PC-3 (cell line): ENCODE measurements at regions not wholly inside any gene's neighbourhood (a gene's known extent, or its start where the extent isn't known, plus 50 kb on each side); places are given as distances from the start of the nearest gene placed in this dataset.

ENCODE experiments used
- ATAC-seq: fragments of 200-7000 bp; cut with Tn5 transposase; 2 replicates; pipeline ENCODE4 v1.9.1; 2020; ENCODE audit warnings: mild to moderate bottlenecking, moderate library complexity
- BruUV-seq: library from RNA; stranded (reverse); fragments of 400-500 nt; replicated peaks from 2 replicates; lab custom pipeline; 2021; lab: Mats Ljungman, UMichigan
- CTCF ChIA-PET: fragments of 300-600 bp; sonication (Branson Sonifier 250); formaldehyde crosslinking; loops from one replicate; lab custom pipeline; 2022; ENCODE audit warnings: antibody characterized with exemption; lab: Charles Lee
- POLR2A ChIA-PET: fragments of 300-600 bp; sonication (Branson Sonifier 250); formaldehyde crosslinking; loops from one replicate; lab custom pipeline; 2022; ENCODE audit warnings: antibody characterized with exemption; ENCODE audit not compliant: unreplicated experiment; lab: Charles Lee
- DNase-seq: peaks from one replicate; pipeline ENCODE4 v3.0.0-alpha.2; 2015
- H2AFZ ChIP-seq: fragments of 300-600 bp; sonication (generic); 2 replicates; pipeline ENCODE4 v1.6.0; 2016; ENCODE audit warnings: antibody characterized with exemption, low read length
- H3F3A ChIP-seq: fragments of 300-600 bp; sonication (generic); one replicate; pipeline ENCODE4 v1.6.0; 2017; ENCODE audit warnings: antibody characterized with exemption, low read length, control low read depth, mild to moderate bottlenecking; ENCODE audit not compliant: unreplicated experiment
- H3K27ac ChIP-seq: fragments of 300-600 bp; sonication (generic); 2 replicates; pipeline ENCODE4 v1.5.1; 2016; ENCODE audit warnings: mild to moderate bottlenecking, low read length
- H3K27me3 ChIP-seq: fragments of 300-600 bp; sonication (generic); 2 replicates; pipeline ENCODE4 v1.6.1; 2016; ENCODE audit warnings: low read length, mixed read lengths
- H3K36me3 ChIP-seq: fragments of 300-600 bp; sonication (generic); 2 replicates; pipeline ENCODE4 v1.6.1; 2016; ENCODE audit warnings: low read depth, mixed run types, low read length, mixed read lengths
- H3K4me1 ChIP-seq: fragments of 300-600 bp; sonication (generic); 2 replicates; pipeline ENCODE4 v1.5.1; 2016; ENCODE audit warnings: low read length; ENCODE audit not compliant: insufficient read depth
- H3K4me2 ChIP-seq: fragments of 300-600 bp; sonication (generic); 2 replicates; pipeline ENCODE4 v1.6.0; 2016; ENCODE audit warnings: low read length
- H3K4me3 ChIP-seq: fragments of 300-600 bp; sonication (generic); 2 replicates; pipeline ENCODE4 v1.5.1; 2016; ENCODE audit warnings: mild to moderate bottlenecking, low read length, mixed read lengths
- H3K79me2 ChIP-seq: fragments of 300-600 bp; sonication (generic); 2 replicates; pipeline ENCODE4 v1.6.1; 2017; ENCODE audit warnings: low read length, mixed read lengths
- H3K9ac ChIP-seq: fragments of 300-600 bp; sonication (generic); 2 replicates; pipeline ENCODE4 v1.6.0; 2016; ENCODE audit warnings: mild to moderate bottlenecking, low read length
- H3K9me2 ChIP-seq: fragments of 300-600 bp; sonication (generic); replicated peaks from 2 replicates; pipeline ENCODE4 v1.6.1; 2016; ENCODE audit warnings: mixed run types, low read length, mixed read lengths
- H3K9me3 ChIP-seq: fragments of 300-600 bp; sonication (generic); 2 replicates; pipeline ENCODE4 v1.6.1; 2016; ENCODE audit warnings: low read length, mixed read lengths
- H4K20me1 ChIP-seq: fragments of 300-600 bp; sonication (generic); 2 replicates; pipeline ENCODE4 v1.6.1; 2016; ENCODE audit warnings: low read length, mixed read lengths
- CTCF ChIP-seq: fragments of 300-600 bp; sonication (generic); conservative IDR thresholded peaks from 2 replicates; pipeline ENCODE4 v1.5.1; 2017; ENCODE audit warnings: antibody characterized with exemption, low read depth, mild to moderate bottlenecking, low read length
- EZH2 ChIP-seq: fragments of 300-600 bp; sonication (generic); IDR thresholded peaks from one replicate; pipeline ENCODE4 v1.6.1; 2017; ENCODE audit warnings: antibody characterized with exemption, mild to moderate bottlenecking, low read length; ENCODE audit not compliant: unreplicated experiment
- EZH2phosphoT487 ChIP-seq: fragments of 300-600 bp; sonication (generic); IDR thresholded peaks from 2 replicates; pipeline ENCODE4 v1.6.1; 2018; ENCODE audit warnings: mild to moderate bottlenecking, antibody characterized with exemption, low read length, borderline replicate concordance
- intact Hi-C: fragments of 100-400 bp; cut with micrococcal nuclease; formaldehyde crosslinking; loops from 2 replicates; pipeline ENCODE4 v1.9.0; 2023

- H3F3A ChIP-seq = no peaks in the 10 kb centered on the region
- BruUV-seq = no TSS peak
- no peak overlapping the region for H3K4me2 ChIP-seq
- no peak for ATAC-seq
- intact Hi-C loops = no loop called here
- no peaks in the 10 kb centered on the region for H3K9me3 ChIP-seq
- no peaks in the 10 kb centered on the region for H3K36me3 ChIP-seq
- ChIA-PET CTCF (no interaction called here), POLR2A (no interaction called here)
- no peak overlapping the region for H3K4me3 ChIP-seq
- H3K9ac ChIP-seq = no peak overlapping the region
- no peaks in the 10 kb centered on the region for H3K79me2 ChIP-seq
- H3K27me3 ChIP-seq = no peaks in the 10 kb centered on the region; the same call in 1 of the 2 replicates
- no peaks in the 10 kb centered on the region for H3K4me1 ChIP-seq
- H4K20me1 ChIP-seq = no peaks in the 10 kb centered on the region
- H2AFZ ChIP-seq = no peak overlapping the region
- no peak for DNase-seq
- TF ChIP-seq CTCF = no peak
- TF ChIP-seq EZH2phosphoT487 = no peak
- no peak overlapping the region for H3K27ac ChIP-seq
- H3K9me2 ChIP-seq = no peaks in the 10 kb centered on the region
Observed at GRCh38 chr11:127385071-127385470, 384.5 kb upstream of the KIRREL3 start.

DNA sequence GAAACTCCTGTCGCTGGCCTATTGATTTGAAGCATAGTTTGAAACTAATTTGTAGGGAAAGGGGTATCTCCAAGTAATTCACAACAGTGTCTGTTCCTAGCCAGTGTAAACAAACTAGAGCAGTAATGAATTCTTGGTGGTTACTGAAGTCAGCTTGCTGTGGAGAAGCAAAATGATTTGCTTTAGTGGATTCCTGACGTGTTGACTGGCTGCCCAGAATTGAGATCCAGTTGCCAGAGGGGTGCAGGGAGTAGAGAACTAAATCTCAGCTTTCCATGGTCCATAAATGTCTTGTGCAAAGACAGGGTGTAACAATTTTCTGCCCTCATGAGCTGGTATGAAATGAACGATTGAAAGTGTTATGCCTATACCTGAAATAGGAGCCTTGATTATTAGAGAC is 382.5 kb upstream of the KIRREL3 start:
- DNase-seq (no peak), ATAC-seq (no peak)
- TF ChIP-seq CTCF (no peak), EZH2phosphoT487 (no peak), EZH2 (no peak)
- no peaks in the 10 kb centered on the region for H3K4me1 ChIP-seq
- no peaks in the 10 kb centered on the region for H3K79me2 ChIP-seq
- H3K4me3 ChIP-seq = no peak overlapping the region
- no peaks in the 10 kb centered on the region for H3K9me3 ChIP-seq
- no peak overlapping the region for H3K4me2 ChIP-seq
- CTCF ChIA-PET = no interaction called here
- H3K9ac ChIP-seq = no peak overlapping the region
- no peaks in the 10 kb centered on the region for H3K9me2 ChIP-seq
- H3K27me3 ChIP-seq = no peaks in the 10 kb centered on the region; the same call in 1 of the 2 replicates
- no peak overlapping the region for H2AFZ ChIP-seq
- no TSS peak for BruUV-seq
- no peaks in the 10 kb centered on the region for H4K20me1 ChIP-seq
- H3K36me3 ChIP-seq = no peaks in the 10 kb centered on the region
- no peak overlapping the region for H3K27ac ChIP-seq
- POLR2A ChIA-PET = no interaction called here
- intact Hi-C loops = no loop called here
- no peaks in the 10 kb centered on the region for H3F3A ChIP-seq

- Histone ChIP-seq H3K9me3 (no peaks in the 10 kb centered on the region), H4K20me1 (no peaks in the 10 kb centered on the region), H3K79me2 (no peaks in the 10 kb centered on the region), H3K4me2 (no peak overlapping the region), H3K27me3 (no peaks in the 10 kb centered on the region; the same call in 1 of the 2 replicates), H3F3A (no peaks in the 10 kb centered on the region), H3K9ac (no peak overlapping the region), H3K4me1 (no peaks in the 10 kb centered on the region), H2AFZ (no peak overlapping the region), H3K4me3 (no peak overlapping the region), H3K36me3 (no peaks in the 10 kb centered on the region), H3K9me2 (no peaks in the 10 kb centered on the region), H3K27ac (no peak overlapping the region)
- no TSS peak for BruUV-seq
- intact Hi-C loops = no loop called here
- ATAC-seq = no peak
- ChIA-PET CTCF (no interaction called here), POLR2A (no interaction called here)
- TF ChIP-seq EZH2phosphoT487 = no peak
- no peak for TF ChIP-seq EZH2
- TF ChIP-seq CTCF = no peak
- DNase-seq = no peak
Observed at GRCh38 chr11:127381247-127381646, 380.7 kb upstream of the KIRREL3 start.
